ENCODE measurements at regions not wholly inside any gene's neighbourhood (a gene's known extent, or its start where the extent isn't known, plus 50 kb on each side); places are given as distances from the start of the nearest gene placed in this dataset.

DNA sequence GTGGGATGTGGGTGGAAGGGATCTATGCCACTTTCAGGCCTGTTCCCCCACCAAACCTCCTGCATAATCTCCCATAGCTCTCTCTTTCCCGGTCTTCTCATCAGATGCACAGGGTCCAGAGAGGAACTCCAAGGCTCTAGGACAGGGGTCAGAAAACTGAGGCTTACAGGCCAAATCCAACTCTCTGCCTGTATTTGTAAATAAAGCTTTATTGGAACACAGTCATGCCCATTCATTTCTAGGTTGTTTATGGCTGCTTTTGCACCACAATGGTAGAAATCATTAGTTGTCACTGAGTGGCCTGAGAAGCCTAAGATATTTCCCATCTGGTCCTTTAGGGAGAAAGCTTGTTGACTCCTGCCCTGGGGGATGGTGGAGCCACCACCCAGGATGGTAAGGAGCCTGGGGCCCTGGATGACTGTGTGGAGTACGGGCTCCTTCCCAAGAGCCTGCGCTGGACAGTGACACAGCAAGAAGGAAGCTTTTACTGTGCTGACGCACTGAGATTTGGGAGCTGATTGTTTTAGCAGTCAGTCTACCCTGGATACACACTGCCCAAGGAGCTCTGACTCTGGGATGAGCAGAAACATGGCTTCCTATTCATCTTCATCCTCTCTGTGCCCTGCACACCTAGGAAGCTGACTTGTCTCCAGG is 64.0 kb upstream of the RAPGEF1 start:
- H3K27ac ChIP-seq (ENCODE audit: extremely low read length, insufficient read depth, low read length) = no peak overlapping the region
- ChIA-PET CTCF (ENCODE audit: low intra/inter-chr PET ratio, low total read pairs) (no interaction called here), POLR2A (no interaction called here)
- no TSS peak for BruUV-seq (replicated peaks)
- FAIRE-seq = no peak
- no peak for DNase-seq (ENCODE audit: low spot score)
- H3K27me3 ChIP-seq (ENCODE audit: control insufficient read depth in 1 of 2, insufficient read depth in 2 of 2, low read length in 2 of 2) = peaks cover 1 to 18% of the 10 kb centered on the region in 2 experiments; a peak in 3 of 5 replicates
- WGBS (ENCODE audit: low lambda C conversion rate) = 0% methylated on average over 3 of the region's 4 CpGs
- no peaks in the 10 kb centered on the region for H3K79me2 ChIP-seq (ENCODE audit: insufficient read depth, low read length)
- H3K4me3 ChIP-seq (replicated peaks in 1 of 3; ENCODE audit: insufficient read depth in 1 of 3, low read depth in 2 of 3, low read length in 3 of 3) = no peak overlapping the region
- no peaks in the 10 kb centered on the region for H3K9me3 ChIP-seq (ENCODE audit: low read length)
- H3K9ac ChIP-seq (ENCODE audit: insufficient read depth, low read depth, low read length) = no peak overlapping the region
- no peak for ATAC-seq
- intact Hi-C loops (cut with micrococcal nuclease; ENCODE audit: unreplicated experiment) (no loop called here), in situ Hi-C loops (cut with HindIII; ENCODE audit: extremely low pct_ligation_motif_present, low pct_unique_long_range_greater_than_20kb) (no loop called here)
- H4K20me1 ChIP-seq (ENCODE audit: insufficient read depth, low read length) = 0 out of 2 replicates have a peak, but pooled peaks cover 3% of the 10 kb centered on the region
- no peak overlapping the region for H2AFZ ChIP-seq (ENCODE audit: low read length)
- no peaks in the 10 kb centered on the region for H3K4me1 ChIP-seq (ENCODE audit: insufficient read depth, low read length)
- H3K4me2 ChIP-seq (ENCODE audit: low read depth, low read length) = no peak overlapping the region
- TF ChIP-seq ZNF30 (CRISPR knock-in tag; IDR thresholded peaks at IDR 0.05) = no peak
- no peak for TF ChIP-seq CEBPG (CRISPR knock-in tag; IDR thresholded peaks at IDR 0.05)
- no peak for TF ChIP-seq MAFG (CRISPR knock-in tag; IDR thresholded peaks at IDR 0.05)
- TF ChIP-seq TOE1 (CRISPR knock-in tag; IDR thresholded peaks at IDR 0.05) = no peak
- TF ChIP-seq ZNF501 (CRISPR knock-in tag; IDR thresholded peaks at IDR 0.05) = no peak
- no peak for TF ChIP-seq ZNF441 (CRISPR knock-in tag; IDR thresholded peaks at IDR 0.05; ENCODE audit: borderline replicate concordance)
- TF ChIP-seq, protein P1, sequence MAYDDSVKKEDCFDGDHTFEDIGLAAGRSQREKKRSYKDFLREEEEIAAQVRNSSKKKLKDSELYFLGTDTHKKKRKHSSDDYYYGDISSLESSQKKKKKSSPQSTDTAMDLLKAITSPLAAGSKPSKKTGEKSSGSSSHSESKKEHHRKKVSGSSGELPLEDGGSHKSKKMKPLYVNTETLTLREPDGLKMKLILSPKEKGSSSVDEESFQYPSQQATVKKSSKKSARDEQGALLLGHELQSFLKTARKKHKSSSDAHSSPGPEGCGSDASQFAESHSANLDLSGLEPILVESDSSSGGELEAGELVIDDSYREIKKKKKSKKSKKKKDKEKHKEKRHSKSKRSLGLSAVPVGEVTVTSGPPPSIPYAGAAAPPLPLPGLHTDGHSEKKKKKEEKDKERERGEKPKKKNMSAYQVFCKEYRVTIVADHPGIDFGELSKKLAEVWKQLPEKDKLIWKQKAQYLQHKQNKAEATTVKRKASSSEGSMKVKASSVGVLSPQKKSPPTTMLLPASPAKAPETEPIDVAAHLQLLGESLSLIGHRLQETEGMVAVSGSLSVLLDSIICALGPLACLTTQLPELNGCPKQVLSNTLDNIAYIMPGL (CRISPR knock-in tag; IDR thresholded peaks at IDR 0.05; ENCODE audit: borderline replicate concordance in 1 of 2, low read depth in 1 of 2) = no peak
- no peak for TF ChIP-seq MBD4 (IDR thresholded peaks at IDR 0.05; ENCODE audit: borderline replicate concordance, low read length)
- no peak for TF ChIP-seq SRSF4 (IDR thresholded peaks at IDR 0.05; ENCODE audit: low read depth, low read length, poor library complexity, severe bottlenecking)
- TF ChIP-seq, protein P2, sequence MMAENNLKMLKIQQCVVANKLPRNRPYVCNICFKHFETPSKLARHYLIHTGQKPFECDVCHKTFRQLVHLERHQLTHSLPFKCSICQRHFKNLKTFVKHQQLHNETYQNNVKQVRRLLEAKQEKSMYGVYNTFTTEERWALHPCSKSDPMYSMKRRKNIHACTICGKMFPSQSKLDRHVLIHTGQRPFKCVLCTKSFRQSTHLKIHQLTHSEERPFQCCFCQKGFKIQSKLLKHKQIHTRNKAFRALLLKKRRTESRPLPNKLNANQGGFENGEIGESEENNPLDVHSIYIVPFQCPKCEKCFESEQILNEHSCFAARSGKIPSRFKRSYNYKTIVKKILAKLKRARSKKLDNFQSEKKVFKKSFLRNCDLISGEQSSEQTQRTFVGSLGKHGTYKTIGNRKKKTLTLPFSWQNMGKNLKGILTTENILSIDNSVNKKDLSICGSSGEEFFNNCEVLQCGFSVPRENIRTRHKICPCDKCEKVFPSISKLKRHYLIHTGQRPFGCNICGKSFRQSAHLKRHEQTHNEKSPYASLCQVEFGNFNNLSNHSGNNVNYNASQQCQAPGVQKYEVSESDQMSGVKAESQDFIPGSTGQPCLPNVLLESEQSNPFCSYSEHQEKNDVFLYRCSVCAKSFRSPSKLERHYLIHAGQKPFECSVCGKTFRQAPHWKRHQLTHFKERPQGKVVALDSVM (CRISPR knock-in tag; IDR thresholded peaks at IDR 0.05) = no peak
- TF ChIP-seq POLR2AphosphoS2 (IDR thresholded peaks at IDR 0.05; ENCODE audit: low read depth, low read length) = no peak
- no peak for TF ChIP-seq ZNF124 (CRISPR knock-in tag; IDR thresholded peaks at IDR 0.05)
- no peak for TF ChIP-seq HMGA1 (CRISPR knock-in tag; conservative IDR thresholded peaks at IDR 0.05)
- H3K36me3 ChIP-seq (replicated peaks in 1 of 2; ENCODE audit: control insufficient read depth in 1 of 2, insufficient read depth in 2 of 2, low read length in 2 of 2) = no peaks in the 10 kb centered on the region
